ENCODE measurements at regions not wholly inside any gene's neighbourhood (a gene's known extent, or its start where the extent isn't known, plus 50 kb on each side); places are given as distances from the start of the nearest gene placed in this dataset.

- TF ChIP-seq HBP1 (CRISPR knock-in tag; IDR thresholded peaks at IDR 0.05; ENCODE audit: low read depth) = no peak
- TF ChIP-seq CEBPZ (IDR thresholded peaks at IDR 0.05; ENCODE audit: low read length) = no peak
- peak; percentile 49 for TF ChIP-seq STAG1 (CRISPR knock-in tag; IDR thresholded peaks at IDR 0.05)
- no peak for TF ChIP-seq JARID2 (CRISPR knock-in tag; IDR thresholded peaks at IDR 0.05; ENCODE audit: insufficient replicate concordance)
- TF ChIP-seq GABPA (IDR thresholded peaks at IDR 0.05; ENCODE audit: low read depth, low read length) = no peak
- no peak for TF ChIP-seq GABPA (CRISPR knock-in tag; IDR thresholded peaks at IDR 0.05; ENCODE audit: low read depth)
- no peak for TF ChIP-seq ZBTB25 (CRISPR knock-in tag; IDR thresholded peaks at IDR 0.05)
- TF ChIP-seq EP300 (IDR thresholded peaks at IDR 0.05; ENCODE audit: low read depth in 2 of 2, low read length in 2 of 2) = no peak
- no peak for TF ChIP-seq EP300 (CRISPR knock-in tag; IDR thresholded peaks at IDR 0.05; ENCODE audit: borderline replicate concordance)
- no peak for TF ChIP-seq SIN3A (IDR thresholded peaks at IDR 0.05; ENCODE audit: borderline replicate concordance, low read depth, low read length)
- no peak for TF ChIP-seq NFAT5 (CRISPR knock-in tag; IDR thresholded peaks at IDR 0.05)
- TF ChIP-seq HNF4A (CRISPR knock-in tag; IDR thresholded peaks at IDR 0.05) = no peak
- TF ChIP-seq ZNF549 (CRISPR knock-in tag; IDR thresholded peaks at IDR 0.05) = no peak
Observed at GRCh38 chr5:143648696-143649095, 163.3 kb upstream of the HMHB1 start (continued).

All from HepG2 (cell line).